ENCODE measurements at regions not wholly inside any gene's neighbourhood (a gene's known extent, or its start where the extent isn't known, plus 50 kb on each side); places are given as distances from the start of the nearest gene placed in this dataset.

DNA sequence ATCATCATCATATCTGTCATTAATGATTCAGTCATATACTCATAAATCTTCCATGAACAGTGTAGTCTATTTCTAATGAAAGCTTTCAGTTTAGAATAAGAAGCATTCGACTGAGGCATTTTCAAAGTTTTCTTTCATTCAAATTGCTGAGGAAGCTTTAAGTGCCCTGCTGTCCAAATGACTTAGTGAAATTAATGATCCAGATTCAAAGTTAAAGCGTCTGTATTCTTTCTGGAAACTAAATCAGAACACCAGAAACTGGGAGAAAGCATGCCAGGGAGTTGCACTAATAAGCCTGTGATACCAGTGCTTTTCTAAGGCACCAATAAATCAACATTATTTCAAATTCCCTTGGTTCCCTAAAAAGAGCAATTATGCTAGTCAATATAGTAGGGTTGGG lies 367.8 kb upstream of the ANO5 start:
- no peaks in the 10 kb centered on the region for H3K27me3 Mint-ChIP-seq (ENCODE audit: insufficient read depth, unreplicated experiment)
- BruUV-seq (replicated peaks) = no TSS peak
- H3K4me1 Mint-ChIP-seq (ENCODE audit: insufficient read depth, unreplicated experiment) = no peaks in the 10 kb centered on the region
- H3K4me3 Mint-ChIP-seq (ENCODE audit: unreplicated experiment) = no peak overlapping the region
- CTCF ChIA-PET = no interaction called here
- TF ChIP-seq, protein P1, sequence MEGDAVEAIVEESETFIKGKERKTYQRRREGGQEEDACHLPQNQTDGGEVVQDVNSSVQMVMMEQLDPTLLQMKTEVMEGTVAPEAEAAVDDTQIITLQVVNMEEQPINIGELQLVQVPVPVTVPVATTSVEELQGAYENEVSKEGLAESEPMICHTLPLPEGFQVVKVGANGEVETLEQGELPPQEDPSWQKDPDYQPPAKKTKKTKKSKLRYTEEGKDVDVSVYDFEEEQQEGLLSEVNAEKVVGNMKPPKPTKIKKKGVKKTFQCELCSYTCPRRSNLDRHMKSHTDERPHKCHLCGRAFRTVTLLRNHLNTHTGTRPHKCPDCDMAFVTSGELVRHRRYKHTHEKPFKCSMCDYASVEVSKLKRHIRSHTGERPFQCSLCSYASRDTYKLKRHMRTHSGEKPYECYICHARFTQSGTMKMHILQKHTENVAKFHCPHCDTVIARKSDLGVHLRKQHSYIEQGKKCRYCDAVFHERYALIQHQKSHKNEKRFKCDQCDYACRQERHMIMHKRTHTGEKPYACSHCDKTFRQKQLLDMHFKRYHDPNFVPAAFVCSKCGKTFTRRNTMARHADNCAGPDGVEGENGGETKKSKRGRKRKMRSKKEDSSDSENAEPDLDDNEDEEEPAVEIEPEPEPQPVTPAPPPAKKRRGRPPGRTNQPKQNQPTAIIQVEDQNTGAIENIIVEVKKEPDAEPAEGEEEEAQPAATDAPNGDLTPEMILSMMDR (IDR thresholded peaks at IDR 0.05; ENCODE audit: unreplicated experiment) = no peak
- H3K27ac Mint-ChIP-seq (ENCODE audit: low read depth, unreplicated experiment) = no peak overlapping the region
- no peak for DNase-seq (ENCODE audit: unreplicated experiment)
- peaks cover 41% of the 10 kb centered on the region for H3K9me3 Mint-ChIP-seq (ENCODE audit: unreplicated experiment)
- H3K36me3 Mint-ChIP-seq (ENCODE audit: insufficient read depth, unreplicated experiment) = no peaks in the 10 kb centered on the region
- intact Hi-C loops (cut with micrococcal nuclease) = no loop called here
- POLR2A ChIA-PET = no interaction called here

DNA sequence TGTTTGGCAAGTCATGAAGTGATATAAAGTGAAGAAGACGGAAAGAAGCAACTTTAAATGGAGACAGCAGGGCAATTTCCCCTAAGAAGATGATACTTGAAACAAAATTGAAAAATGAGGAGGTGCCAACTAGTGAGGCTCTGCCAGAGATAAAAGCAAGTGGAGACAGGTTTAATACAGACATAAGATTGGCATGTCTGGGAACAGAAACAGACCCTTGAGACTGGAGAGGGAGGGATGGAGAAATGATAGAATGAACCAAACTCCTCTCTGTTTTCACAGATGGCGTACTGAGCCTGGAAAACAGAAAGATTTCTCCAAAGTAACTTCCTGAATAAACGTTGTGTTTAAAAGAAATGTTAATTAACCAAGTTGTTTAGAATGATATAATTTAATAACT lies 354.5 kb upstream of the ANO5 start:
- POLR2A ChIA-PET = no interaction called here
- no peaks in the 10 kb centered on the region for H3K27me3 Mint-ChIP-seq (ENCODE audit: insufficient read depth, unreplicated experiment)
- BruUV-seq (replicated peaks) = no TSS peak

DNA sequence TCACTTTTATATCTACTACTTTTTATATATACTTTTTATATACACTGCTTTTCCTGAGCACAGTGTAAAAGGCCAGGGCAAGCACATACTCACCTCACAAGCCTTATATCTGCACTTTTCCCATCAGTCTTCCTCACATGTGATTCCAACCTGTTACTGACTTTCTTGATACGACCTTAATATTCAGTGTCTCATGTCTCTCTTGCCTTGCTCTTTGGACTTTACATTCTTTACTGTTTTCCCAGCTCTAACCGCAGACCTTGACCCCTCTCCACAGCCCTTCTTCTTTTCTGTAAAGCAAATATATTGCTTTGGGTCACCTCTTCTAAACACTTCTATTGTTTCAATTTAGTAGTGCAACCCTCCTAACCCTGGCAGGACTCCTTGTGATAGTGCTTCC lies 353.1 kb upstream of the ANO5 start:
- H3K27ac Mint-ChIP-seq (ENCODE audit: low read depth, unreplicated experiment) = no peak overlapping the region
- POLR2A ChIA-PET = no interaction called here
- no TSS peak for BruUV-seq (replicated peaks)
- H3K9me3 Mint-ChIP-seq (ENCODE audit: unreplicated experiment) = peaks cover 27% of the 10 kb centered on the region
- H3K4me1 Mint-ChIP-seq (ENCODE audit: insufficient read depth, unreplicated experiment) = no peaks in the 10 kb centered on the region
- TF ChIP-seq, protein P1 (IDR thresholded peaks at IDR 0.05; ENCODE audit: unreplicated experiment) = no peak
- no peak for DNase-seq (ENCODE audit: unreplicated experiment)
- no peak overlapping the region for H3K4me3 Mint-ChIP-seq (ENCODE audit: unreplicated experiment)
- no peaks in the 10 kb centered on the region for H3K36me3 Mint-ChIP-seq (ENCODE audit: insufficient read depth, unreplicated experiment)
- intact Hi-C loops (cut with micrococcal nuclease) = no loop called here
- no peaks in the 10 kb centered on the region for H3K27me3 Mint-ChIP-seq (ENCODE audit: insufficient read depth, unreplicated experiment)
- CTCF ChIA-PET = no interaction called here

More for the DNA sequence above, 354.5 kb upstream of the ANO5 start:
- intact Hi-C loops (cut with micrococcal nuclease) = no loop called here
- Mint-ChIP-seq H3K4me1 (ENCODE audit: insufficient read depth, unreplicated experiment) (no peaks in the 10 kb centered on the region), H3K9me3 (ENCODE audit: unreplicated experiment) (peaks cover 27% of the 10 kb centered on the region), H3K27ac (ENCODE audit: low read depth, unreplicated experiment) (no peak overlapping the region), H3K4me3 (ENCODE audit: unreplicated experiment) (no peak overlapping the region), H3K36me3 (ENCODE audit: insufficient read depth, unreplicated experiment) (no peaks in the 10 kb centered on the region)
- CTCF ChIA-PET = interaction anchor here (0.5 to 0.7 kb wide), 2 partner anchors 85 to 189 kb away, joined by 3 read pairs; no protein-coding TSS in a partner anchor
- DNase-seq (ENCODE audit: unreplicated experiment) = no peak
- TF ChIP-seq, protein P1 (IDR thresholded peaks at IDR 0.05; ENCODE audit: unreplicated experiment) = no peak

DNA sequence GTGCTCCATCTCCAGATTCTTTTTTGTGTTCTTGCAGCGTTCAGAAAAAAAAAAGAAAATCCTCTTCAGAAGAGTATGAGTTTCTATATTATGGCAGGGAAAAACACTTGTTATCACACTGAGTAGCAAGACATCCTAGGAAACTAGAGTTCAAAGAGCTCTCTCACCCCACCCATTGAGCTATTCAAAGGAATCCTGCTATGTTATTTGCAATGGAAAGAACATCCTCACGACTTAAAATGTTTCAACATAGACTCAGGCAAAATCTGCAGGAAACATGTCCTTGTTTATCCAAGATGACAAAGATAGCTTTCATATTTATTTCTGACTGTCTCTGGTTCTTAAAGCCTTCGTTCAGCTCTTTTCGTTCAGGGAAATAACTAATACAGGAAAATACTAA lies 331.6 kb upstream of the ANO5 start:
- peaks cover 8% of the 10 kb centered on the region for H3K9me3 Mint-ChIP-seq (ENCODE audit: unreplicated experiment)
- DNase-seq (ENCODE audit: unreplicated experiment) = no peak
- CTCF ChIA-PET = no interaction called here
- BruUV-seq (replicated peaks) = no TSS peak
- no peak overlapping the region for H3K4me3 Mint-ChIP-seq (ENCODE audit: unreplicated experiment)
- TF ChIP-seq, protein P1 (IDR thresholded peaks at IDR 0.05; ENCODE audit: unreplicated experiment) = no peak
- intact Hi-C loops (cut with micrococcal nuclease) = no loop called here
- H3K27me3 Mint-ChIP-seq (ENCODE audit: insufficient read depth, unreplicated experiment) = no peaks in the 10 kb centered on the region
- H3K27ac Mint-ChIP-seq (ENCODE audit: low read depth, unreplicated experiment) = no peak overlapping the region
- POLR2A ChIA-PET = no interaction called here
- no peaks in the 10 kb centered on the region for H3K36me3 Mint-ChIP-seq (ENCODE audit: insufficient read depth, unreplicated experiment)
- no peaks in the 10 kb centered on the region for H3K4me1 Mint-ChIP-seq (ENCODE audit: insufficient read depth, unreplicated experiment)
